HEK293T (cell line): ENCODE measurements at regions not wholly inside any gene's neighbourhood (a gene's known extent, or its start where the extent isn't known, plus 50 kb on each side); places are given as distances from the start of the nearest gene placed in this dataset.

Experiments
- CTCF ChIA-PET: fragments of 350-600 bp; formaldehyde crosslinking; extraction: SDS; loops from one replicate; lab custom pipeline; 2021; ENCODE audit warnings: antibody characterized with exemption, inconsistent platforms; lab: Yijun Ruan, JAX
- POLR2A ChIA-PET: fragments of 350-600 bp; formaldehyde crosslinking; extraction: SDS; loops from one replicate; lab custom pipeline; 2020; ENCODE audit warnings: antibody characterized with exemption, inconsistent platforms; lab: Yijun Ruan, JAX
- DNase-seq: peaks from one replicate; pipeline ENCODE4 v3.0.0; 2012; ENCODE audit warnings: mixed read lengths; ENCODE audit errors: extremely low spot score
- ARNT ChIP-seq: fragments of 450-650 bp; IDR thresholded peaks from 2 replicates; pipeline ENCODE4 v1.6.1; 2017; ENCODE audit warnings: mild to moderate bottlenecking
- BHLHE40 ChIP-seq: fragments of 450-650 bp; IDR thresholded peaks from 2 replicates; pipeline ENCODE4 v1.6.1; 2016; ENCODE audit warnings: mild to moderate bottlenecking, moderate library complexity, borderline replicate concordance
- CTBP1 ChIP-seq: fragments of 450-650 bp; IDR thresholded peaks from 2 replicates; pipeline ENCODE4 v1.6.1; 2016; ENCODE audit warnings: borderline replicate concordance
- ELF4 ChIP-seq: fragments of 450-650 bp; IDR thresholded peaks from 2 replicates; pipeline ENCODE4 v1.6.1; 2017; ENCODE audit warnings: antibody characterized with exemption
- FOXA1 ChIP-seq: fragments of 450-650 bp; IDR thresholded peaks from 2 replicates; pipeline ENCODE4 v1.6.1; 2016; ENCODE audit warnings: mild to moderate bottlenecking
- FOXK2 ChIP-seq: fragments of 450-650 bp; IDR thresholded peaks from 2 replicates; pipeline ENCODE4 v1.6.1; 2016; ENCODE audit warnings: mild to moderate bottlenecking
- FOXM1 ChIP-seq: fragments of 450-650 bp; IDR thresholded peaks from 2 replicates; pipeline ENCODE4 v1.6.1; 2017; ENCODE audit warnings: mild to moderate bottlenecking, borderline replicate concordance
- HDGF ChIP-seq: fragments of 450-650 bp; IDR thresholded peaks from 2 replicates; pipeline ENCODE4 v1.6.1; 2017; ENCODE audit warnings: antibody characterized with exemption, borderline replicate concordance
- L3MBTL2 ChIP-seq: fragments of 450-650 bp; conservative IDR thresholded peaks from 2 replicates; pipeline ENCODE4 v1.6.1; 2016; ENCODE audit warnings: mild to moderate bottlenecking
- LEF1 ChIP-seq: fragments of 450-650 bp; IDR thresholded peaks from 2 replicates; pipeline ENCODE4 v1.6.1; 2017; ENCODE audit warnings: mild to moderate bottlenecking, borderline replicate concordance
- NFRKB ChIP-seq: fragments of 450-650 bp; IDR thresholded peaks from 2 replicates; pipeline ENCODE4 v1.6.1; 2016; ENCODE audit warnings: mild to moderate bottlenecking, moderate library complexity
- PKNOX1 ChIP-seq: fragments of 450-650 bp; IDR thresholded peaks from 2 replicates; pipeline ENCODE4 v1.6.1; 2016
- SP1 ChIP-seq: fragments of 450-650 bp; IDR thresholded peaks from 2 replicates; pipeline ENCODE4 v1.6.1; 2017
- SUZ12 ChIP-seq: fragments of 450-650 bp; IDR thresholded peaks from 2 replicates; pipeline ENCODE4 v1.6.1; 2016; ENCODE audit warnings: mild to moderate bottlenecking
- TARDBP ChIP-seq: fragments of 450-650 bp; IDR thresholded peaks from 2 replicates; pipeline ENCODE4 v1.6.1; 2016
- ZNF384 ChIP-seq: fragments of 450-650 bp; IDR thresholded peaks from 2 replicates; pipeline ENCODE4 v1.6.1; 2016

- no peak for DNase-seq
- CTCF ChIA-PET: no interaction called here
- POLR2A ChIA-PET: no interaction called here
- TF ChIP-seq SUZ12: no peak
- no peak for TF ChIP-seq ZNF384
- TF ChIP-seq LEF1: no peak
- no peak for TF ChIP-seq FOXA1
- TF ChIP-seq HDGF: no peak
- TF ChIP-seq BHLHE40: no peak
- TF ChIP-seq TARDBP: no peak
- no peak for TF ChIP-seq SP1
- TF ChIP-seq FOXM1: no peak
- no peak for TF ChIP-seq PKNOX1
- no peak for TF ChIP-seq L3MBTL2
- TF ChIP-seq ELF4: no peak
- TF ChIP-seq CTBP1: no peak
- no peak for TF ChIP-seq FOXK2
- TF ChIP-seq ARNT: no peak
- TF ChIP-seq NFRKB: no peak
These were observed 136.9 kb upstream of the UBL3 start for GRCh38 chr13:29987340-29987739.

GRCh38 chr13:29980339-29980738 lies 129.9 kb upstream of the UBL3 start:
- DNase-seq: no peak
- ChIA-PET POLR2A (no interaction called here), CTCF (no interaction called here)
- TF ChIP-seq ARNT: no peak

GRCh38 chr13:29978211-29978610 lies 127.8 kb upstream of the UBL3 start:
- no peak for DNase-seq
- ChIA-PET POLR2A (no interaction called here), CTCF (no interaction called here)
- TF ChIP-seq PKNOX1: no peak
- no peak for TF ChIP-seq ZNF384
- no peak for TF ChIP-seq LEF1
- no peak for TF ChIP-seq L3MBTL2
- no peak for TF ChIP-seq FOXK2
- no peak for TF ChIP-seq ARNT
- no peak for TF ChIP-seq FOXA1
- TF ChIP-seq HDGF: no peak
- no peak for TF ChIP-seq TARDBP
- TF ChIP-seq BHLHE40: no peak
- no peak for TF ChIP-seq CTBP1
- TF ChIP-seq NFRKB: no peak

- POLR2A ChIA-PET: no interaction called here
- CTCF ChIA-PET: no interaction called here
- TF ChIP-seq ELF4: no peak
- no peak for TF ChIP-seq ZNF384
- no peak for TF ChIP-seq FOXA1
- no peak for TF ChIP-seq LEF1
- no peak for TF ChIP-seq CTBP1
- TF ChIP-seq FOXK2: no peak
- TF ChIP-seq TARDBP: no peak
- no peak for DNase-seq
These were observed 127.2 kb upstream of the UBL3 start for GRCh38 chr13:29977476-29978120.

- ChIA-PET POLR2A (no interaction called here), CTCF (no interaction called here)
- TF ChIP-seq SUZ12 (no peak), NFRKB (no peak), CTBP1 (no peak), FOXK2 (no peak), LEF1 (no peak), ZNF384 (no peak), SP1 (no peak), PKNOX1 (no peak), BHLHE40 (no peak), ELF4 (no peak), TARDBP (no peak), L3MBTL2 (no peak), FOXM1 (no peak)
- no peak for DNase-seq
These were observed 126.1 kb upstream of the UBL3 start for GRCh38 chr13:29976535-29976934.

GRCh38 chr13:29975283-29975682 lies 124.9 kb upstream of the UBL3 start:
- DNase-seq: no peak
- CTCF ChIA-PET: no interaction called here
- POLR2A ChIA-PET: no interaction called here
- TF ChIP-seq FOXA1 (no peak), ELF4 (no peak), FOXK2 (no peak), SUZ12 (no peak), FOXM1 (no peak), ARNT (no peak), TARDBP (no peak), L3MBTL2 (no peak), BHLHE40 (no peak), SP1 (no peak), HDGF (no peak), CTBP1 (no peak), PKNOX1 (no peak), LEF1 (no peak), ZNF384 (no peak)
